GM12878 (cell line): ENCODE measurements at regions not wholly inside any gene's neighbourhood (a gene's known extent, or its start where the extent isn't known, plus 50 kb on each side); places are given as distances from the start of the nearest gene placed in this dataset.

Source experiments
- ATAC-seq: fragments of 200-7000 bp; cut with Tn5 transposase; 3 replicates; pipeline ENCODE4 v1.9.1; 2020; ENCODE audit warnings: mild to moderate bottlenecking, moderate library complexity
- BruUV-seq: library from RNA; stranded (reverse); fragments of 400-500 nt; replicated peaks from 2 replicates; lab custom pipeline; 2021; lab: Mats Ljungman, UMichigan
- CTCF ChIA-PET: fragments of 300-600 bp; sonication (Branson Sonifier 250); formaldehyde crosslinking; extraction: SDS; loops from one replicate; lab custom pipeline; 2021; ENCODE audit warnings: inconsistent platforms; lab: Yijun Ruan, JAX
- POLR2A ChIA-PET: fragments of 350-600 bp; formaldehyde crosslinking; extraction: SDS; loops from one replicate; lab custom pipeline; 2021; ENCODE audit warnings: inconsistent platforms; lab: Charles Lee
- RAD21 ChIA-PET: fragments of 300-600 bp; sonication (Branson Sonifier 250); formaldehyde crosslinking; loops from one replicate; lab custom pipeline; 2023; ENCODE audit warnings: antibody characterized with exemption; ENCODE audit not compliant: unreplicated experiment; lab: Charles Lee
- SMC1A ChIA-PET: fragments of 300-600 bp; sonication (Branson Sonifier 250); formaldehyde crosslinking; loops from one replicate; lab custom pipeline; 2023; ENCODE audit not compliant: unreplicated experiment, uncharacterized antibody; lab: Charles Lee
- DNase-seq: peaks from one replicate; pipeline ENCODE4 v3.0.0-alpha.2; 2011; ENCODE audit warnings: low read depth, low spot score
- FAIRE-seq: peaks from 3 replicates; lab custom pipeline; 2011; peaks lifted over from hg19 to GRCh38; lab: Jason Lieb, UNC
- H2AFZ ChIP-seq: 2 replicates; pipeline ENCODE4 v1.6.0; 2011; ENCODE audit warnings: low read depth, low read length, control low read depth; ENCODE audit not compliant: control insufficient read depth
- H3K27ac ChIP-seq: 2 replicates; pipeline ENCODE4 v1.5.1; 2011; ENCODE audit warnings: control low read depth; ENCODE audit not compliant: control insufficient read depth, insufficient read depth
- H3K27me3 ChIP-seq, 2 experiments: replicated peaks in 1 of 2; 2 replicates each; pipeline versions ENCODE4 v1.6.0 to v1.6.1; 2011; ENCODE audit warnings: low read length in 1 of 2; ENCODE audit not compliant: control insufficient read depth in 2 of 2, insufficient read depth in 2 of 2
- H3K36me3 ChIP-seq, 2 experiments: 2 replicates each; pipeline ENCODE4 v1.5.1; 2011; ENCODE audit warnings: low read length in 1 of 2; ENCODE audit not compliant: control insufficient read depth in 2 of 2, insufficient read depth in 2 of 2
- H3K4me1 ChIP-seq: 2 replicates; pipeline ENCODE4 v1.6.1; 2011; ENCODE audit warnings: mild to moderate bottlenecking, low read length, moderate library complexity, mixed read lengths; ENCODE audit not compliant: control insufficient read depth, insufficient read depth
- H3K4me2 ChIP-seq: 2 replicates; pipeline ENCODE4 v1.6.0; 2011; ENCODE audit warnings: control low read depth; ENCODE audit not compliant: control insufficient read depth, insufficient read depth
- H3K4me3 ChIP-seq: fragments of 200-600 bp; sonication (generic); 2 replicates; pipeline ENCODE4 v1.5.1; 2016
- H3K79me2 ChIP-seq: 2 replicates; pipeline ENCODE4 v1.6.0; 2011; ENCODE audit warnings: low read length; ENCODE audit not compliant: control insufficient read depth, insufficient read depth
- H3K9ac ChIP-seq: 2 replicates; pipeline ENCODE4 v1.8.0; 2011; ENCODE audit warnings: low read length, control low read depth, mixed read lengths; ENCODE audit not compliant: control insufficient read depth, insufficient read depth
- H3K9me3 ChIP-seq: replicated peaks from 3 replicates; pipeline ENCODE4 v1.5.1; 2011; ENCODE audit warnings: mild to moderate bottlenecking, low read length; ENCODE audit not compliant: control insufficient read depth, insufficient read depth
- H4K20me1 ChIP-seq: 2 replicates; pipeline ENCODE4 v1.6.0; 2011; ENCODE audit not compliant: control insufficient read depth, insufficient read depth
- ATF2 ChIP-seq: IDR thresholded peaks from 2 replicates; pipeline ENCODE4 v1.6.1; 2012; ENCODE audit warnings: low read length, inconsistent platforms
- BCL11A ChIP-seq: IDR thresholded peaks from 2 replicates; pipeline ENCODE4 v1.6.1; 2011; ENCODE audit warnings: low read depth, low read length
- CEBPB ChIP-seq, 2 experiments: fragments of 150-350 bp in 1 of 2; IDR thresholded peaks; 2 replicates each; pipeline ENCODE4 v1.6.1; 2012 to 2014; ENCODE audit warnings: low read depth in 2 of 2, low read length in 2 of 2, borderline replicate concordance in 1 of 2, inconsistent platforms in 1 of 2
- ETV6 ChIP-seq, 2 experiments: fragments of 450-650 bp in 1 of 2; IDR thresholded peaks in 1 of 2; conservative IDR thresholded peaks in 1 of 2; 2 replicates each; pipeline ENCODE4 v1.6.1; 2014; ENCODE audit warnings: antibody characterized with exemption in 1 of 2, borderline replicate concordance in 1 of 2, low read depth in 1 of 2, mild to moderate bottlenecking in 1 of 2, moderate library complexity in 1 of 2
- EZH2 ChIP-seq: IDR thresholded peaks from 2 replicates; pipeline ENCODE4 v1.6.1; 2012; ENCODE audit warnings: low read depth, mild to moderate bottlenecking, control low read depth, inconsistent platforms, low read length, borderline replicate concordance; ENCODE audit not compliant: control insufficient read depth
- FOXK2 ChIP-seq: fragments of 450-650 bp; IDR thresholded peaks from 2 replicates; pipeline ENCODE4 v1.6.1; 2017; ENCODE audit warnings: mild to moderate bottlenecking, moderate library complexity
- GABPA ChIP-seq: IDR thresholded peaks from 2 replicates; pipeline ENCODE4 v1.6.1; 2014; ENCODE audit warnings: antibody characterized with exemption, low read depth, mild to moderate bottlenecking, inconsistent platforms
- JUND ChIP-seq: IDR thresholded peaks from 2 replicates; pipeline ENCODE4 v1.6.1; 2012; ENCODE audit warnings: low read depth, mild to moderate bottlenecking, low read length, improper control_type of control experiment, moderate library complexity
- MEF2B ChIP-seq: fragments of 450-650 bp; IDR thresholded peaks from 2 replicates; pipeline ENCODE4 v1.6.1; 2018; ENCODE audit warnings: mild to moderate bottlenecking, moderate library complexity; ENCODE audit not compliant: partially characterized antibody, poor library complexity, severe bottlenecking
- NBN ChIP-seq: fragments of 450-650 bp; IDR thresholded peaks from 2 replicates; pipeline ENCODE4 v1.6.1; 2016
- PML ChIP-seq: IDR thresholded peaks from 2 replicates; pipeline ENCODE4 v1.6.1; 2012; ENCODE audit warnings: low read length, inconsistent platforms
- RBBP5 ChIP-seq: fragments of 200-600 bp; sonication (generic); conservative IDR thresholded peaks from 2 replicates; pipeline ENCODE4 v1.6.1; 2016
- ZBTB11 ChIP-seq: fragments of 450-650 bp; formaldehyde crosslinking; IDR thresholded peaks from 2 replicates; pipeline ENCODE4 v1.5.0; 2022; ENCODE audit warnings: mild to moderate bottlenecking, missing genetic modification characterization
- WGBS: methylation state at CpG from one replicate; pipeline ENCODE4 v1.1.6; 2016; ENCODE audit warnings: low lambda C conversion rate; ENCODE audit not compliant: insufficient replicate concordance, insufficient coverage; ENCODE audit errors: missing lambda C conversion rate; 5-methylcytosine and 5-hydroxymethylcytosine counted together
- in situ Hi-C: fragments of 300-500 bp; cut with MboI; formaldehyde crosslinking; loops from 9 replicates; pipeline ENCODE4 v1.14.3; 2018; ENCODE audit warnings: mixed read lengths
- intact Hi-C: fragments of 100-400 bp; cut with micrococcal nuclease; formaldehyde crosslinking; loops from one replicate; pipeline ENCODE4 v1.14.2; 2022; ENCODE audit not compliant: unreplicated experiment
- TF ChIP-seq, protein P1 (sequence below): fragments of 450-650 bp; IDR thresholded peaks from 2 replicates; pipeline ENCODE4 v1.6.1; 2017; ENCODE audit warnings: mild to moderate bottlenecking, moderate library complexity

DNA sequence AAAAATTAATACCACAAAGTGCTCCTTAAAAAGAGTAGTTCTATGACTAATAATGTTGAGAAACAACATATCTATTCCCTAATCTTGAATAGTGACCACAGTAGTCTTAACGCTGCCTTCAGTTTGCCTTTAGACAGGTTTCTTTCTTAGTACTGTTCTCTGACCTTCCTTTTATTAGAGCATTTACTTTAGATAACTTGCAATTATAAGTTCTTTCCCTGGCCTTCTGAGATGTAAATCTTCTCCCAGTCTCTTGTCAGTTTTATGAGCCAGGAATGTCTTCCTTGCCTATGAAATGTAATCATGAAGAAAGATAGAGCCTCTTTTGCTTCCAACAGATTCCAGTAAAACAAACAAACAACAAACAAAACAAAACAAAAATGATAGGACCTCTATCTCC lies 1119.8 kb upstream of the LRRTM3 start (continued):
- TF ChIP-seq, protein P1, sequence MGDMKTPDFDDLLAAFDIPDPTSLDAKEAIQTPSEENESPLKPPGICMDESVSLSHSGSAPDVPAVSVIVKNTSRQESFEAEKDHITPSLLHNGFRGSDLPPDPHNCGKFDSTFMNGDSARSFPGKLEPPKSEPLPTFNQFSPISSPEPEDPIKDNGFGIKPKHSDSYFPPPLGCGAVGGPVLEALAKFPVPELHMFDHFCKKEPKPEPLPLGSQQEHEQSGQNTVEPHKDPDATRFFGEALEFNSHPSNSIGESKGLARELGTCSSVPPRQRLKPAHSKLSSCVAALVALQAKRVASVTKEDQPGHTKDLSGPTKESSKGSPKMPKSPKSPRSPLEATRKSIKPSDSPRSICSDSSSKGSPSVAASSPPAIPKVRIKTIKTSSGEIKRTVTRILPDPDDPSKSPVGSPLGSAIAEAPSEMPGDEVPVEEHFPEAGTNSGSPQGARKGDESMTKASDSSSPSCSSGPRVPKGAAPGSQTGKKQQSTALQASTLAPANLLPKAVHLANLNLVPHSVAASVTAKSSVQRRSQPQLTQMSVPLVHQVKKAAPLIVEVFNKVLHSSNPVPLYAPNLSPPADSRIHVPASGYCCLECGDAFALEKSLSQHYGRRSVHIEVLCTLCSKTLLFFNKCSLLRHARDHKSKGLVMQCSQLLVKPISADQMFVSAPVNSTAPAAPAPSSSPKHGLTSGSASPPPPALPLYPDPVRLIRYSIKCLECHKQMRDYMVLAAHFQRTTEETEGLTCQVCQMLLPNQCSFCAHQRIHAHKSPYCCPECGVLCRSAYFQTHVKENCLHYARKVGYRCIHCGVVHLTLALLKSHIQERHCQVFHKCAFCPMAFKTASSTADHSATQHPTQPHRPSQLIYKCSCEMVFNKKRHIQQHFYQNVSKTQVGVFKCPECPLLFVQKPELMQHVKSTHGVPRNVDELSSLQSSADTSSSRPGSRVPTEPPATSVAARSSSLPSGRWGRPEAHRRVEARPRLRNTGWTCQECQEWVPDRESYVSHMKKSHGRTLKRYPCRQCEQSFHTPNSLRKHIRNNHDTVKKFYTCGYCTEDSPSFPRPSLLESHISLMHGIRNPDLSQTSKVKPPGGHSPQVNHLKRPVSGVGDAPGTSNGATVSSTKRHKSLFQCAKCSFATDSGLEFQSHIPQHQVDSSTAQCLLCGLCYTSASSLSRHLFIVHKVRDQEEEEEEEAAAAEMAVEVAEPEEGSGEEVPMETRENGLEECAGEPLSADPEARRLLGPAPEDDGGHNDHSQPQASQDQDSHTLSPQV: no peak
- no peak for TF ChIP-seq GABPA
- TF ChIP-seq PML: no peak
- TF ChIP-seq CEBPB (IDR thresholded peaks at IDR 0.05; ENCODE audit: borderline replicate concordance in 1 of 2, low read depth in 2 of 2, low read length in 2 of 2): no peak
- TF ChIP-seq ATF2: no peak
- TF ChIP-seq FOXK2: no peak

- CTCF ChIA-PET: no interaction called here
- H4K20me1 ChIP-seq: no peaks in the 10 kb centered on the region
- in situ Hi-C loops (no loop called here), intact Hi-C loops (no loop called here)
- RAD21 ChIA-PET: no interaction called here
- ATAC-seq (no peak), DNase-seq (no peak), FAIRE-seq (no peak)
- H3K27me3 ChIP-seq: no peaks in the 10 kb centered on the region
- H3K36me3 ChIP-seq: no peaks in the 10 kb centered on the region
- WGBS: 67% methylated on average over 3 of the region's 3 CpGs
- no peak overlapping the region for H3K9ac ChIP-seq
- H3K4me3 ChIP-seq: no peak overlapping the region
- H3K27ac ChIP-seq: no peak overlapping the region
- no peak overlapping the region for H3K4me2 ChIP-seq
- no peaks in the 10 kb centered on the region for H3K79me2 ChIP-seq
- SMC1A ChIA-PET: interaction anchor here (1.6 kb wide), 1 partner anchor 27 kb away, joined by 3 read pairs; no protein-coding TSS in a partner anchor
- POLR2A ChIA-PET: no interaction called here
- H3K4me1 ChIP-seq: no peaks in the 10 kb centered on the region
- no peaks in the 10 kb centered on the region for H3K9me3 ChIP-seq
- no peak overlapping the region for H2AFZ ChIP-seq
- no TSS peak for BruUV-seq
- no peak for TF ChIP-seq RBBP5
- TF ChIP-seq ZBTB11 (CRISPR knock-in tag): no peak
- TF ChIP-seq JUND: no peak
- TF ChIP-seq BCL11A: no peak
- TF ChIP-seq MEF2B: no peak
- TF ChIP-seq NBN: no peak
- no peak for TF ChIP-seq EZH2
- no peak for TF ChIP-seq ETV6 (conservative IDR thresholded peaks at IDR 0.05 in 1 of 2, IDR thresholded peaks at IDR 0.05 in 1 of 2; ENCODE audit: borderline replicate concordance in 1 of 2, low read depth in 1 of 2)
Observed at GRCh38 chr10:65808687-65809333, 1117.0 kb upstream of the LRRTM3 start.
